GM23338 (cell line): ENCODE measurements at regions not wholly inside any gene's neighbourhood (a gene's known extent, or its start where the extent isn't known, plus 50 kb on each side); places are given as distances from the start of the nearest gene placed in this dataset.

Experiments used
- ATAC-seq: fragments of 200-7000 bp; cut with Tn5 transposase; 3 replicates; pipeline ENCODE4 v1.9.1; 2020
- DNase-seq: peaks from one replicate; pipeline ENCODE4 v3.0.0-alpha.2; 2015; ENCODE audit warnings: low spot score
- H2AFZ ChIP-seq: fragments of 200-600 bp; sonication (generic); 2 replicates; pipeline ENCODE4 v1.8.0; 2016; ENCODE audit warnings: antibody characterized with exemption, mild to moderate bottlenecking, moderate library complexity
- H3F3A ChIP-seq: fragments of 200-600 bp; sonication (generic); replicated peaks from 2 replicates; pipeline ENCODE4 v1.8.0; 2017; ENCODE audit warnings: antibody characterized with exemption, mixed run types, low read depth
- H3K27ac ChIP-seq: fragments of 200-600 bp; sonication (generic); 2 replicates; pipeline ENCODE4 v1.6.1; 2016; ENCODE audit warnings: low read depth
- H3K27me3 ChIP-seq: fragments of 200-600 bp; sonication (generic); 2 replicates; pipeline ENCODE4 v1.8.0; 2016; ENCODE audit warnings: mild to moderate bottlenecking, mixed run types, moderate library complexity; ENCODE audit not compliant: insufficient read depth
- H3K36me3 ChIP-seq: fragments of 200-600 bp; sonication (generic); 2 replicates; pipeline ENCODE4 v1.8.0; 2016; ENCODE audit warnings: mild to moderate bottlenecking; ENCODE audit not compliant: insufficient read depth
- H3K4me1 ChIP-seq: fragments of 200-600 bp; sonication (generic); 2 replicates; pipeline ENCODE4 v1.8.0; 2016; ENCODE audit warnings: mild to moderate bottlenecking, moderate library complexity; ENCODE audit not compliant: insufficient read depth
- H3K4me2 ChIP-seq: fragments of 200-600 bp; sonication (generic); 2 replicates; pipeline ENCODE4 v1.7.1; 2017; ENCODE audit warnings: mixed run types
- H3K4me3 ChIP-seq: fragments of 200-600 bp; sonication (generic); 2 replicates; pipeline ENCODE4 v1.6.1; 2016; ENCODE audit warnings: mixed run types
- H3K79me2 ChIP-seq: fragments of 200-600 bp; sonication (generic); replicated peaks from 2 replicates; pipeline ENCODE4 v1.8.0; 2017; ENCODE audit warnings: mild to moderate bottlenecking; ENCODE audit not compliant: insufficient read depth
- H3K9me2 ChIP-seq: fragments of 200-600 bp; sonication (generic); 2 replicates; pipeline ENCODE4 v1.8.0; 2017; ENCODE audit not compliant: insufficient read depth
- H4K20me1 ChIP-seq: fragments of 200-600 bp; sonication (generic); replicated peaks from 2 replicates; pipeline ENCODE4 v1.8.0; 2017; ENCODE audit warnings: mild to moderate bottlenecking; ENCODE audit not compliant: insufficient read depth
- H3K27ac Mint-ChIP-seq: 2 replicates; pipeline ENCODE4 v1.8.0; 2020; ENCODE audit warnings: inconsistent platforms, mild to moderate bottlenecking, moderate library complexity, mixed read lengths
- H3K27me3 Mint-ChIP-seq: 3 replicates; pipeline ENCODE4 v1.8.0; 2022; ENCODE audit warnings: low read depth, mild to moderate bottlenecking, moderate library complexity, mixed read lengths, inconsistent platforms; ENCODE audit not compliant: insufficient read depth, poor library complexity
- H3K36me3 Mint-ChIP-seq: 3 replicates; pipeline ENCODE4 v1.8.0; 2021; ENCODE audit warnings: low read depth, mild to moderate bottlenecking, inconsistent platforms, moderate library complexity, mixed read lengths
- H3K4me1 Mint-ChIP-seq: 3 replicates; pipeline ENCODE4 v1.8.0; 2020; ENCODE audit warnings: mild to moderate bottlenecking, inconsistent platforms, mixed read lengths
- H3K4me3 Mint-ChIP-seq: 3 replicates; pipeline ENCODE4 v1.8.0; 2021; ENCODE audit warnings: moderate library complexity, mild to moderate bottlenecking, inconsistent platforms, mixed read lengths
- H3K9me3 Mint-ChIP-seq: 3 replicates; pipeline ENCODE4 v1.8.0; 2020; ENCODE audit warnings: moderate library complexity, mild to moderate bottlenecking, inconsistent platforms, mixed read lengths
- EZH2 ChIP-seq: fragments of 200-600 bp; sonication (generic); IDR thresholded peaks from one replicate; pipeline ENCODE4 v1.8.0; 2017; ENCODE audit warnings: antibody characterized with exemption, mild to moderate bottlenecking, low read depth; ENCODE audit not compliant: unreplicated experiment
- EZH2phosphoT487 ChIP-seq: fragments of 200-600 bp; sonication (generic); IDR thresholded peaks from one replicate; pipeline ENCODE4 v1.8.1; 2018; ENCODE audit warnings: antibody characterized with exemption; ENCODE audit not compliant: unreplicated experiment
- NANOG ChIP-seq: IDR thresholded peaks from 2 replicates; pipeline ENCODE4 v1.6.1; 2016; ENCODE audit warnings: antibody characterized with exemption, borderline replicate concordance
- POLR2AphosphoS5 ChIP-seq: IDR thresholded peaks from 2 replicates; pipeline ENCODE4 v1.6.1; 2016; ENCODE audit warnings: antibody characterized with exemption, low read depth
- REST ChIP-seq: IDR thresholded peaks from one replicate; pipeline ENCODE4 v1.6.1; 2018; ENCODE audit warnings: antibody characterized with exemption; ENCODE audit not compliant: unreplicated experiment
- STAT1 ChIP-seq: IDR thresholded peaks from one replicate; pipeline ENCODE4 v1.6.1; 2016; ENCODE audit warnings: antibody characterized with exemption; ENCODE audit not compliant: unreplicated experiment
- ZNF114 ChIP-seq: fragments of 250-450 bp; sonication (Bioruptor Pico); IDR thresholded peaks from 2 replicates; pipeline ENCODE4 v1.5.0; 2020; ENCODE audit warnings: mild to moderate bottlenecking, moderate library complexity
- ZNF331 ChIP-seq: fragments of 250-450 bp; sonication (Bioruptor Pico); IDR thresholded peaks from 2 replicates; pipeline ENCODE4 v1.5.0; 2020; ENCODE audit warnings: low read depth, mild to moderate bottlenecking, moderate library complexity
- ZNF462 ChIP-seq: fragments of 250-450 bp; sonication (Bioruptor Pico); IDR thresholded peaks from 2 replicates; pipeline ENCODE4 v1.5.0; 2020; ENCODE audit warnings: mild to moderate bottlenecking, moderate library complexity
- TF ChIP-seq, protein P1 (sequence below): IDR thresholded peaks from 2 replicates; pipeline ENCODE4 v1.6.1; 2016; ENCODE audit warnings: antibody characterized with exemption

DNA sequence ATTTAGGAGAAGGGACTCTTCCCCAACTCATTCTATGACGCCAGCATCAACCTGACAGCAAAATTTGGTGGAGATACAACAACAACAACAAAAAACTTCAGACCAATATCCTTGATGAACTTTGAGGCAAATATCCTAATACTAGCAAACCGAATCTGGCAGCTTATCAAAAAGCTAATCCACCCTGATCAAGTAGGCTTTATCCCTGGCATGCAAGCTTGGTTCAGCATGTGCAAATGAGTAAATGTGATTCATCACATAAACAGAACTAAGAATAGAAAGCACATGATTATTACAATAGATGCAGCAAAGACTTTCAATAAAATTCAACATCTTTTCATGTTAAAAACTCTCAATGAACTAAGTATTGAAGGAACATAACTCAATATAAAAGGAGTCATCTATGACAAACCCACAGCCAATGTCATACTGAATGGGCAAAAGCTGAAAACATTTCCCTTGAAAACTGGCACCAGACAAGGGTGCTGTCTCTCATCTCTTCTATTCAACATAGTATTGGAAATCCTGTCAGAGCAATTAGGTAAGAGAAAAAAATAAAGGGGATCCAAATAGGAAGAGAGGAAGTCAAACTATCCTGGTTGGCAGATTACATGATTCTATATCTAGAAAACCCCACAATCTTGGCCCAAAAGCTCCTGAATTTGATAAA, 233.3 kb downstream of the CCDC59 start:
- Mint-ChIP-seq H3K27me3 (no peaks in the 10 kb centered on the region), H3K27ac (no peak overlapping the region), H3K4me3 (no peak overlapping the region), H3K36me3 (no peaks in the 10 kb centered on the region), H3K4me1 (peaks cover 2% of the 10 kb centered on the region; the same call in 2 of the 3 replicates), H3K9me3 (no peaks in the 10 kb centered on the region)
- Histone ChIP-seq H3K4me1 (no peaks in the 10 kb centered on the region), H3K9me2 (0 out of 2 replicates have a peak, but pooled peaks cover 4% of the 10 kb centered on the region), H3K27me3 (no peaks in the 10 kb centered on the region), H2AFZ (no peak overlapping the region), H3K36me3 (no peaks in the 10 kb centered on the region), H3K79me2 (no peaks in the 10 kb centered on the region), H3K4me2 (no peak overlapping the region), H4K20me1 (no peaks in the 10 kb centered on the region), H3K27ac (no peak overlapping the region), H3F3A (no peaks in the 10 kb centered on the region), H3K4me3 (no peak overlapping the region)
- TF ChIP-seq EZH2: no peak
- no peak for TF ChIP-seq ZNF114
- no peak for TF ChIP-seq ZNF331
- no peak for TF ChIP-seq REST
- TF ChIP-seq NANOG: no peak
- TF ChIP-seq ZNF462: no peak
- no peak for TF ChIP-seq POLR2AphosphoS5
- TF ChIP-seq STAT1: no peak
- TF ChIP-seq EZH2phosphoT487: no peak
- TF ChIP-seq, protein P1, sequence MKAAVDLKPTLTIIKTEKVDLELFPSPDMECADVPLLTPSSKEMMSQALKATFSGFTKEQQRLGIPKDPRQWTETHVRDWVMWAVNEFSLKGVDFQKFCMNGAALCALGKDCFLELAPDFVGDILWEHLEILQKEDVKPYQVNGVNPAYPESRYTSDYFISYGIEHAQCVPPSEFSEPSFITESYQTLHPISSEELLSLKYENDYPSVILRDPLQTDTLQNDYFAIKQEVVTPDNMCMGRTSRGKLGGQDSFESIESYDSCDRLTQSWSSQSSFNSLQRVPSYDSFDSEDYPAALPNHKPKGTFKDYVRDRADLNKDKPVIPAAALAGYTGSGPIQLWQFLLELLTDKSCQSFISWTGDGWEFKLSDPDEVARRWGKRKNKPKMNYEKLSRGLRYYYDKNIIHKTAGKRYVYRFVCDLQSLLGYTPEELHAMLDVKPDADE: no peak
- DNase-seq (no peak), ATAC-seq (no peak)
